Panc1 (cell line): ENCODE measurements at regions not wholly inside any gene's neighbourhood (a gene's known extent, or its start where the extent isn't known, plus 50 kb on each side); places are given as distances from the start of the nearest gene placed in this dataset.

ENCODE experiments used
- POLR2AphosphoS5 ChIP-seq: IDR thresholded peaks from 2 replicates; pipeline ENCODE4 v1.6.1; 2012; ENCODE audit warnings: mild to moderate bottlenecking, low read depth, low read length, moderate library complexity
- SIN3A ChIP-seq: IDR thresholded peaks from 2 replicates; pipeline ENCODE4 v1.6.1; 2012; ENCODE audit warnings: low read depth, mild to moderate bottlenecking, low read length, moderate library complexity, borderline replicate concordance; ENCODE audit not compliant: insufficient read depth
- TCF7L2 ChIP-seq: IDR thresholded peaks from 2 replicates; pipeline ENCODE4 v1.6.1; 2011; ENCODE audit warnings: mild to moderate bottlenecking, low read depth, low read length, inconsistent platforms
- TF ChIP-seq, protein P1 (sequence below): fragments of 450-650 bp; IDR thresholded peaks from 2 replicates; pipeline ENCODE4 v1.5.1; 2017; ENCODE audit warnings: mild to moderate bottlenecking
- TF ChIP-seq, protein P2 (sequence below), 2 experiments: IDR thresholded peaks; 2 replicates each; pipeline ENCODE4 v1.6.1; 2011 to 2012; ENCODE audit warnings: low read depth in 2 of 2, control low read depth in 1 of 2, low read length in 1 of 2, mild to moderate bottlenecking in 1 of 2, moderate library complexity in 1 of 2; ENCODE audit not compliant: insufficient read depth in 1 of 2

DNA sequence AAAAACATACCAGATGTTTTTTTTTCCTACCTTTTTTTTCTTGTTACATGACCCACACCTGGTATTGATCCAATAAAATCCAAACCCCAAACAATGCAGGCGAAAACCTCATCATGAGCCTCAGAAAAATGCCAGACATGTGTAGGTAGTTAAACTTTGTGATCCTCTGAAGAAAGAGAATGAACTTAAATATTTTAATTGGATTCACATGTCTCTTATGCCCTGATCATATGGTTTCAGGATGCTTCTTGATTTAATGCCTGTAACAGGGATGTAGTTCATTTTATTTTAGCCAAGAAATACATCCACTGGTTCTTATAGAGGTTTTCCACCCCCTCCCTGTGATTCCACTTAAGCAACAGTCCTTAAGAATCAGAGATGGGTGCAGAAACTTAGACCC is 451.6 kb downstream of the TYW1 start:
- TF ChIP-seq TCF7L2 (no peak), POLR2AphosphoS5 (no peak), SIN3A (no peak)
- TF ChIP-seq, protein P1, sequence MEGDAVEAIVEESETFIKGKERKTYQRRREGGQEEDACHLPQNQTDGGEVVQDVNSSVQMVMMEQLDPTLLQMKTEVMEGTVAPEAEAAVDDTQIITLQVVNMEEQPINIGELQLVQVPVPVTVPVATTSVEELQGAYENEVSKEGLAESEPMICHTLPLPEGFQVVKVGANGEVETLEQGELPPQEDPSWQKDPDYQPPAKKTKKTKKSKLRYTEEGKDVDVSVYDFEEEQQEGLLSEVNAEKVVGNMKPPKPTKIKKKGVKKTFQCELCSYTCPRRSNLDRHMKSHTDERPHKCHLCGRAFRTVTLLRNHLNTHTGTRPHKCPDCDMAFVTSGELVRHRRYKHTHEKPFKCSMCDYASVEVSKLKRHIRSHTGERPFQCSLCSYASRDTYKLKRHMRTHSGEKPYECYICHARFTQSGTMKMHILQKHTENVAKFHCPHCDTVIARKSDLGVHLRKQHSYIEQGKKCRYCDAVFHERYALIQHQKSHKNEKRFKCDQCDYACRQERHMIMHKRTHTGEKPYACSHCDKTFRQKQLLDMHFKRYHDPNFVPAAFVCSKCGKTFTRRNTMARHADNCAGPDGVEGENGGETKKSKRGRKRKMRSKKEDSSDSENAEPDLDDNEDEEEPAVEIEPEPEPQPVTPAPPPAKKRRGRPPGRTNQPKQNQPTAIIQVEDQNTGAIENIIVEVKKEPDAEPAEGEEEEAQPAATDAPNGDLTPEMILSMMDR = no peak
- TF ChIP-seq, protein P2, sequence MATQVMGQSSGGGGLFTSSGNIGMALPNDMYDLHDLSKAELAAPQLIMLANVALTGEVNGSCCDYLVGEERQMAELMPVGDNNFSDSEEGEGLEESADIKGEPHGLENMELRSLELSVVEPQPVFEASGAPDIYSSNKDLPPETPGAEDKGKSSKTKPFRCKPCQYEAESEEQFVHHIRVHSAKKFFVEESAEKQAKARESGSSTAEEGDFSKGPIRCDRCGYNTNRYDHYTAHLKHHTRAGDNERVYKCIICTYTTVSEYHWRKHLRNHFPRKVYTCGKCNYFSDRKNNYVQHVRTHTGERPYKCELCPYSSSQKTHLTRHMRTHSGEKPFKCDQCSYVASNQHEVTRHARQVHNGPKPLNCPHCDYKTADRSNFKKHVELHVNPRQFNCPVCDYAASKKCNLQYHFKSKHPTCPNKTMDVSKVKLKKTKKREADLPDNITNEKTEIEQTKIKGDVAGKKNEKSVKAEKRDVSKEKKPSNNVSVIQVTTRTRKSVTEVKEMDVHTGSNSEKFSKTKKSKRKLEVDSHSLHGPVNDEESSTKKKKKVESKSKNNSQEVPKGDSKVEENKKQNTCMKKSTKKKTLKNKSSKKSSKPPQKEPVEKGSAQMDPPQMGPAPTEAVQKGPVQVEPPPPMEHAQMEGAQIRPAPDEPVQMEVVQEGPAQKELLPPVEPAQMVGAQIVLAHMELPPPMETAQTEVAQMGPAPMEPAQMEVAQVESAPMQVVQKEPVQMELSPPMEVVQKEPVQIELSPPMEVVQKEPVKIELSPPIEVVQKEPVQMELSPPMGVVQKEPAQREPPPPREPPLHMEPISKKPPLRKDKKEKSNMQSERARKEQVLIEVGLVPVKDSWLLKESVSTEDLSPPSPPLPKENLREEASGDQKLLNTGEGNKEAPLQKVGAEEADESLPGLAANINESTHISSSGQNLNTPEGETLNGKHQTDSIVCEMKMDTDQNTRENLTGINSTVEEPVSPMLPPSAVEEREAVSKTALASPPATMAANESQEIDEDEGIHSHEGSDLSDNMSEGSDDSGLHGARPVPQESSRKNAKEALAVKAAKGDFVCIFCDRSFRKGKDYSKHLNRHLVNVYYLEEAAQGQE (IDR thresholded peaks at IDR 0.05; ENCODE audit: insufficient read depth in 1 of 2, low read depth in 2 of 2, low read length in 1 of 2) = no peak
